ENCODE measurements at regions not wholly inside any gene's neighbourhood (a gene's known extent, or its start where the extent isn't known, plus 50 kb on each side); places are given as distances from the start of the nearest gene placed in this dataset.
"Not testable (repeated sequence)": the region's sequence is repeated elsewhere in the genome, so short reads cannot be mapped to it uniquely, and the experiment has no call there.

DNA sequence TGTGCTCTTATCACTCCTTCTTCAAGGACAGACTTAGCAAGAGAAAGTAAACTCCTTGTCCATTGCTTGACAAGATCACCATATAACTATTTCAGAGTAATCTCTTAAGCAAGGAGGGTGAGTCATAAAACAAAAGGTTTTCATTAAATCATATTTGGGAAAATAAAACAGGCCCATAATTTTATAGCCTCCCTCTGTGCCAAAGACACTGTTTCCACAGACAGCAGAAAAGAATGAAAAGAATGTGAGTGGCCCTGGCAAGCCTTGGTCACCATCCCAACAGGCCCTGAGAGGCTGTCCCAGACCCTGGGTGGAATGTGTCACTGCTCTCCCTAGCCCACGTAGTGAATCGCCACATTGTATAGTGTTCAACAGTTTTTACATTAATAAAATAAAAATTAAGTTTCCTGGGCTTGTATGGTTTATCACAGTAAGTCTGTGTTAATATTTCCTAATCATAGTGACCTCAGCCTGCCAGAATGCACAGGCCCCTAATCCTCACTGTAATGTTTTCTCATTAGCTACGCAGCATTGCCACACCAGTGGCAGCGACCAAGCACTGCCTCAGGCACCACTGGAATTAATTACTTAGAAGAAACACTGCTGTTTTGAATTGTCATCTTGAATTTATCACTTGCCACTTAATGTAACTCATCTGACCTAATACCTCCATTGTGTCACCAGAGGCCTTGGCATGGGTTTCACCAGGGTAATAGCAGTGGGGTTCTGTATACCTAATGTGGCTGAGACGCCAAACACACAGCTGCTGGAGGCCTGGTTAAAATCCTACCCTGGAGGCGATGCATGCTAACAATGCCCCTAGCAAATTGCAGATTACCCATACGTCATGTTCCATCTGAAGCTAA lies 401.9 kb downstream of the LNPK start:
- DNase-seq: peak; percentile 32 to 76

DNA sequence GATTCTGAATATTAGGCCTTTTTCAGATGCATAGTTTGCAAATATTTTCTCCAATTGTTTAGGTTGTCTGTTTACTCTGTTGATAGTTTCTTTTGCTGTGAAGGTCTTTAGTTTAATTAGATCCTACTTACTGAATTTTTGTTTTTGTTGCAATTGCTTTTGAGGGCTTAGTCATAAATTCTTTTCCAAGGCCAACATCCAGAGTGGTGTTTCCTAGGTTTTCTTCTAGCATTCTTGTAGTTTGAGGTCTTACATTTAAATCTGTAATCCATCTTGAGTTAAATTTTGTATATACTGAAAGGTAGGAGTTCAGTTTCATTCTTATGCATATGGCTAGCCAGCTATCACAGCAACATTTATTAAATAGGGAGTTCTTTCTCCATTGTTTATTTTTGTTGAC lies 404.8 kb downstream of the LNPK start:
- DNase-seq: no peak

DNA sequence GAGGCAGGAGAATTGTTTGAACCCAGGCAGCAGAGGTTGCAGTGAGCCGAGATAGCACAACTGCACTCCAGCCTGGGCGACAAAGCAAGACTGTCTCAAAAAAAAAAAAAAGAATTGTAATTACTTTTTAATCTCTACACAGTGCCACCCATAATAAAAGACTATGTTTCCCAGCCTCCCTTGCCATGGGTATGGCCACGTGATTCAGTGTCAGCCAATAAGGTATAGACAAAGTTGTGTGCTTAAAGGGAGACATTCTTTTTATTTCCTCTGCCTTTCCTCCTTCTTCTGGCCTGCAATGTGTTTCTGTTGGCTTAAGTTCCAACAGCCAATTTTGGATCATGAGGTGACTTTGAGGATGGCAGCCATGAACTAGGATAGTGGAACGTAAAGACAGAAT lies 406.9 kb downstream of the LNPK start:
- no peak for DNase-seq

DNA sequence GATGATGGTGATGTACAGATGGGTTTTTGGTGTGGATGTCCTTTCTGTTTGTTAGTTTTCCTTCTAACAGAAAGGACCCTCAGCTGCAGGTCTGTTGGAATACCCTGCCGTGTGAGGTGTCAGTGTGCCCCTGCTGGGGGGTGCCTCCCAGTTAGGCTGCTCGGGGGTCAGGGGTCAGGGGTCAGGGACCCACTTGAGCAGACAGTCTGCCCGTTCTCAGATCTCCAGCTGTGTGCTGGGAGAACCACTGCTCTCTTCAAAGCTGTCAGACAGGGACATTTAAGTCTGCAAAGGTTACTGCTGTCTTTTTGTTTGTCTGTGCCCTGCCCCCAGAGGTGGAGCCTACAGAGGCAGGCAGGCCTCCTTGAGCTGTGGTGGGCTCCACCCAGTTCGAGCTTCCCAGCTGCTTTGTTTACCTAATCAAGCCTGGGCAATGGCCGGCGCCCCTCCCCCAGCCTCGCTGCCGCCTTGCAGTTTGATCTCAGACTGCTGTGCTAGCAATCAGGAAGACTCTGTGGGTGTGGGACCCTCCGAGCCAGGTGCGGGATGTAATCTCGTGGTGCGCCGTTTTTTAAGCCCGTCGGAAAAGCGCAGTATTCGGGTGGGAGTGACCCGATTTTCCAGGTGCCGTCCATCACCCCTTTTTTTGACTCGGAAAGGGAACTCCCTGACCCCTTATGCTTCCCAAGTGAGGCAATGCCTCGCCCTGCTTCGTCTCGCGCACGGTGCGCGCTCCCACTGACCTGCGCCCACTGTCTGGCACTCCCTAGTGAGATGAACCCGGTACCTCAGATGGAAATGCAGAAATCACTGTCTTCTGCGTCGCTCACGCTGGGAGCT lies 408.2 kb downstream of the LNPK start:
- not testable (repeated sequence) for DNase-seq

DNA sequence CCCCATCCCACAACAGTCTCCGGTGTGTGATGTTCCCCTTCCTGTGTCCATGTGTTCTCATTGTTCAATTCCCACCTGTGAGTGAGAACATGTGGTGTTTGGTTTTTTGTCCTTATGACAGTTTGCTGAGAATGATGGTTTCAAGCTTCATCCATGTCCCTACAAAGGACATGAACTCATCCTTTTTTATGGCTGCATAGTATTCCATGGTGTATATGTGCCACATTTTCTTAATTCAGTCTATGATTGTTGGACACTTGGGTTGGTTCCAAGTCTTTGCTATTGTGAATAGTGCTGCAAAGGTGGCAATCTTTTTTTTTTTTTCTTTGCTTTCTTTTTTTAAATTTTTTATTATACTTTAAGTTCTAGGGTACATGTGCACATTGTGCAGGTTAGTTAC lies 406.7 kb upstream of the ATP5MC3 start:
- not testable (repeated sequence) for DNase-seq

DNA sequence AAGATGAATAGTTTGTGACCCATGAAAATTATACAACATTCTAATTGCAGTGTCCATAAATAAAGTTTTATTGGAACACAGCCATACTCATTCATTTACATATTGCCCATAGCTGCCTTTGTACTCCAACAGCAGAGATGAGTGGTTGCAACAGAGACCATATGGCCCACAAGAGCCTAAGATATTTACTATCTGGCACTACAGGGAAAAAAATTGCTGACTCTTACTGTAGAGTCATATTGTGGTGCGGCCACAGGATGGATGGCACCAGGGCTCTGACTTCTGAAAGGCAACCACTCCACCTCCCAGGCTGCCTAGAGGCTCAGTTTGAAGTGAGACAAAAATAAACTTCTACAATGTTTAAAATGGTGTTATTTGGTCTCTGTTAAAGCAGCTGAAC lies 404.0 kb upstream of the ATP5MC3 start:
- no peak for DNase-seq

DNA sequence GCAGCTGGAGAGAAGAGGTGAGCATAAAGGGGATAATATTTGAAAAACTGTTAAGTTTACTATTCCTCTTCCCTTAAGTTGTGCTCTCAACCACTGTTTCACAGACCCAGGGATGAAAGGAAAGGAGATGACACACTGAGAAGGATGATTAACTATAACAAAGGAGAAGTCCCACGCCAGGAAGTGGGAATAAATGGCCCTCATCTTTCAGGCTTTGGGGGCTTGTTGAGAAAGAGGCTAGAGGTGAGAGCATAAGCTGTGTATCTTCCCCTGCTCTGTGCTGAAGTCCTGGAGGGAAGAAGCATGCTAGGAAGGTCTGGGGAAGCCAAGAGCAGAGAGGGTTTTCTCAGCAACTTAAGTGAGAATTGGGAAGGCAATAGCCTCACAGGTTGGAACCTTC lies 399.1 kb upstream of the ATP5MC3 start:
- DNase-seq: no peak

DNA sequence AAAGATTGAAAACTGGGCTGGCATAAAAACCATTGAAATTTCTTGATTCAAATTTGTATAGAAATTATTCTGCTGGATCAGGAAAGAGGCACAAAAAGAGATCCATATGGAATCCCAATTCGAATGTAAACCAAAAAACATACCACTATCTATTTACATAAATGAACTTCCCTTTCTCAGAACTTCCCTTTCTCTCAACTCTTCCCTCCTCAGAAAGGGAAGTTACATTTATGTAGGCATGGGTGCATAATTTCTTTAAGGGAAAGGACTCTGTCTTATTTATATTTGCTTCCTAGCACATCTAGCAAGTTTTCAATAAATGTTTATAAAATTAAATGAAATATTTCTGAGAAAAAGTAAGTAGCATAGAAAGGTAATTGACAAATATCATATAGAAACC lies 398.1 kb upstream of the ATP5MC3 start:
- DNase-seq: no peak

DNA sequence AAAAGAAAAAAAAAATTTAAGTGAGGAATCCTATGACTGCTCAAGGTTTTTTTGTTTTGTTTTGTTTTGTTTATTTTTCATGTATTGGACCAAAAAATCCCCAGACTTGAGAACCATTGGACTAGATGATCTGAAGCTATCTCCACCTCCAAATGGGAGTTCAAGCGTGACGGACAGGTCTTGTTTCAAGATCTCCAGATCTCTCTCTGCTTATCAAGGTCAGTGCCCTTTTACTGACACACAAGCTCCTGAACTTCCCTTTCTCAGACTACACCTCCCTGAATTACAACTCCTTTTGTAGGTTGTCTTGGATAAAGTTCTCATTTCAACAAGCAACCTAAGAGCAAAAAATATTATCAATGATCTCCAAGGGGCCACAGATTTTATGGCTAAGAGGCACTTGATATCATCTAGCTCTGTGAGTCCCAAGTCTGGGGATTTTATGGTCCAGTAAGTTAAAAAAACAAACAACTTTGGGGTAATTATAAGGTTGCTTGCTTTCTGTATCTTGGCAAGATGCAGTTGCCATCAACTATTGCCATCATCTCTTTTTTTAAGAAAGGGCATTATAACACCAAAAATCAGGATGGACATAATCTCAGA lies 396.0 kb upstream of the ATP5MC3 start:
- DNase-seq: no peak

DNA sequence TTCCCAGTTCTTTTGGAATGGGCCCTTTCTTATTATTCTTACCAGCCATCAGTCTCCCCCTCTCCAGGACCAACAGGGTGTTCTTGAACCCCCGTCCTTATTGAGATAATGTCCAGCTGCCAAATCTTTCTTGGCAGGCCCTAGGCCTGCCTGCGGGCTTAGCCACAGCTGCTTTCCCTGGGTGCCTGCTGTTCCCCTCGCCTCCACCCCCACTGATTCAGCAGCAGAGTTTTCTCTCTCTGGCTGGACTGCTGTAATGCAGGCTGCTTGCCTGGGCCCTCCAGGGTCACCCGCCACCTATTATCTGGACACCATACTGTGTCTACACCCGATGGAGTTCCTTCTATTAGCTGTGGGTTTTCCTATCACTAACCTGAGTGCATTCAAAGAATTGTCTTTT lies 395.4 kb upstream of the ATP5MC3 start:
- no peak for DNase-seq

DNA sequence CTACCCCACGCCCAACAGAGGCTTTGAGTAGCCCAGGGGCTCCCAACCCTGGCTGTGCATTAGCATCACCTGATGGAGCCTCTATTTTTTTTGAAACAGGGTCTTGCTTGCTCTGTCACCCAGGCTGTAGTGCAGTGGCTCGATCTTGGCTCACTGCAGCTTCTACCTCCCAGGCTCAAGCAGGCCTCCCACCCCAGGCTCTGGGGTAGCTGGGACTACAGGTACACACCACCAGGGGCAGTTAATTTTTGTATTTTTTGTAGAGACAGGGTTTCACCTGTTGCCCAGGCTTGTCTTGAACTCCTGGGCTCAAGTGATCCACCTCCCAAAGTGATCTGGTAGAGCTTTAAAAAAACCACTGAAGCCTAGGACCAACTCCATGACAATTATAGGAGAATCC lies 394.8 kb upstream of the ATP5MC3 start:
- no peak for DNase-seq

DNA sequence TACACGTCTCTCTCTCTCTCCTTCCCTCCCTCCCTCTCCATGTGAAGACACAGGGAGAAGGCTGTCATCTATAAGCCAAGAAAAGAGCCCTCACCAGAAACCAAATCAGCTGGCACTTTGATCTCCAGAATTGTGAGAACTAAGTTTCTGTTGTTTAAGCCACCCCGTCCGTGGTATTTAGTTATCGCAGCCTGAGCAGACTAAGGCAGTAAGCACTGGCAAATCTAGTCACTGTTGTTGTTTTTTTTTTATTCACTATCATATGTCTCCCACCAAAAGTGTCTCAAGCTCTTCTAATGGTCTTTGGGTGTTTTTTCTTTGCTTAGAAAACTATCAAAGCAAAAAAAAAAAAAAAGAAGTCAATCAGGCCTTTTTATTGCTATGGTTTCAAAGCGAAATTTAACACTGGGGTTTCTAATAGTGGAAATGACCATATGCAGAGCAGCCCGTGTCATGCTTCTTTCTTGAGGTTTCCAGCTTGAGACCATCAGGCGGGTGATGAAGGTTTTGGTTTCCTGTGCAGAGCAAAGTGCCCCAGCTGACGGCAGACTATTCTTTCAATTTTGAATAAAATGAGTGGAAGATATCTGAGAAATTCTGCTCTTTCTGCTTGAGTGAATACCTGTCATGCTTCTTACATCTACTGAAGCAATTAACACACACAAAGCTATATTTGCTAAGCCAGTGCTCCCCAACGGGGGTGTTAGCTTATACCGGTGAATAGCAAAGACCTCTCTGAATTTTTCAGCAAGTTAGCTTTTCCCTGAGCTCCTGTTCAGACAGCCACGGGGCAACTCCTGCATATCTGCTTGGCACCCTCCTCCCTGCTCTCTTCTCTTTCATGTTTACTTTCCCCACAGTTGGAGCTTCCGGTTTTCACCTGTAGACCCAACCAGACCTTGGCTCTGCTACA lies 394.1 kb upstream of the ATP5MC3 start:
- peak; percentile 32 to 71 for DNase-seq

DNA sequence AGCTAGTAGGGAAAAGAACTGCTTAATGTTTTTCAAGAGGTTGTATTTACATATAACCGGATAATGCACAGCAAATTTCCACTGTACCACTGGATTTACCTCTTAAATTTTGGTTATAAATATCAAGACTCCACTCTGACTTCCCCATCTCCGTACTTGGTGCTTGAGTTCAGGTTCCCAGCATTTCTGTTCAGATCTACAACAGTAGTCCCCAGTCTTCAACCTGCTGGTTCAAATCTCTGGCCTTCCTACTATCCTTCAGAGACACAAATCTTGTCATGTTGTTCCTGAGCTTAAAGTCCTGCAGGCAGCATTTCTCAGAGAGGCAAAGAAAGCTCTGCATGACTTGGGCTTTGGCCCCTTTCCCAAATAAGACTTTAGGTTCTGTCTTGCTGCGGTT lies 392.6 kb upstream of the ATP5MC3 start:
- DNase-seq: no peak

DNA sequence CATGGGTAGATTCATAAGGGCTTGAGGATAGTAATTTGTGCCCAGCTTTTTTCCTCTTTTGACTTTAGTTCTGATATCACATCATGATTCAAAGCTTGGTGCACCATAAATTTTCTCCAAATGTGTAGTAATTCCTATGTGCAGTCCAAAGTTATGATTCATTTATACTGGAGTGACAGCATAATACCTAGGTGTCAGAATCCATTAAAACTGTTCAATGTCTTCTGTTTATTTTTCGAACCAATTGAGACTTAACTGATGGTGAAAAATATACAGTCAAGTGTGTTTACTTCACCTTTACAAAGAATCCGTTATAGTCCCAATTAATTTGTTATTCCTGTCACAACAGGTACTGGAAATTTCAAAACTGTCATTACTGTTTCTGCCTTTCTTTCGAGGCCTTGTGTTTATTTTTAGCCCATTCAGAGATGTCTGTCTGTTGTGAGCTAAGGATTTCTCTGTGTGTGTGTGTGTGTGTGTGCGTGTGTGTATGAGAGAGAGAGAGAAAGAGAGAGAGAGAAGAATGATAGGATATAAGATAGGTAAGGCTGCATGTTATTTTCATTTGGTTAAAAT lies 389.7 kb upstream of the ATP5MC3 start:
- peak in 1 of 2 experiments; percentile 56 for DNase-seq

DNA sequence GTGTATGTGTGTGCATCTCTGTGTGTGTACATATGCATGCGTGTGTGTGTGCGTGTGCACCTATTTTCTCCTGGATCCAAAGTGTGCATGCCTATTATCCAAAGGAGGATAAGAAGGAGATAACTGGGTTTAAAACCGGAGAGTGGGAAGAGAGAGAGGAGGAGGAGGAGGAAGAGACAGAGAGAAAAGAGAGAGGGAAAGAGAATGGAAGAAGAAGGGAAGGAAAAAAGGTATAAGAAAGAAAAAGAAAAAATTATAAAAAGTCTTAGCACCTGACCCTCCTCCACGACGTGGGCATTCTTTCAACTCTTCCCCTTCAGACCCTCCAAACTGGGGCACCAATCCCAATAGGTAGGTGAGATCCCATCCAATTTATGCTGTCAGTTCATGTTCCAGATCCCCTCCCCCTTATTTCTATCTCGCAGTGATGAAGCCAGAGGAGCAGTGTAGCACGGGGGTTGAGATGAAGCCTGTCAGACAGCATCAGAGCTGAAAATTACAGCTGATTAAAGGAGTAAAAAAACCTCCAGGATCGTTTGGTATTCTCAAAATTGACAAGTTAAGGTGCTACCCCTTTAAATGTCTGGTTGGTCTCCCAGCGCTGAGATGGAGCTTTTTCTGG lies 386.7 kb upstream of the ATP5MC3 start:
- no peak for DNase-seq

DNA sequence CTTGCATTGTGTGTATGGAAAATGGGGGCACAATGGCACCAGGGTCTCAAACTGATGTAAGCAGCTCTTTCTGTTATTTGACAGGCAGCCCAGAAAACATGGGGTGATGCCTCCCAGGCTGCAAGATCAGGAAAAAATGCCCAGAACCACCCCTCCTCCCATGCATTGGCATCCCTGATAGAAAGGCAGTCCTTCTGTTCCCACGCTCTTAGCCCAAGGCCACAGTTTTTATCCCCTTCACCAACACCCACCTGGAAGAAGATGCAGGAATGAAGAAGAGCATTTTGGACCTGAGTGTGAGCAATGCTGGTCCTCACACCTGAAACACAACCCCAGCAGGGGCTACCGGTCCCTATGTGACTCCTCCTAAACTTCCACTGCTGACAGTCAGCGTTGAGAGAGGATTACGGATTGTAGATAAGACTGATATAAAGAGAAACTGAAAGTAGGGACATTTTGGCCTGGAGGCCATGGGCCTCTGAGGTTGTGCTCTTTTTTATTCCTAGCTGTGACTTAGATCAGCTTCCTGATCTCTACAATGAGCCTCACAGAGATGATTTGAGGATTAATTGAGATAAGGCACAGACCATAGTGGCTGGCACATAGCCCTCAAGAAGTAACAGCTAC lies 386.0 kb upstream of the ATP5MC3 start:
- no peak for DNase-seq

DNA sequence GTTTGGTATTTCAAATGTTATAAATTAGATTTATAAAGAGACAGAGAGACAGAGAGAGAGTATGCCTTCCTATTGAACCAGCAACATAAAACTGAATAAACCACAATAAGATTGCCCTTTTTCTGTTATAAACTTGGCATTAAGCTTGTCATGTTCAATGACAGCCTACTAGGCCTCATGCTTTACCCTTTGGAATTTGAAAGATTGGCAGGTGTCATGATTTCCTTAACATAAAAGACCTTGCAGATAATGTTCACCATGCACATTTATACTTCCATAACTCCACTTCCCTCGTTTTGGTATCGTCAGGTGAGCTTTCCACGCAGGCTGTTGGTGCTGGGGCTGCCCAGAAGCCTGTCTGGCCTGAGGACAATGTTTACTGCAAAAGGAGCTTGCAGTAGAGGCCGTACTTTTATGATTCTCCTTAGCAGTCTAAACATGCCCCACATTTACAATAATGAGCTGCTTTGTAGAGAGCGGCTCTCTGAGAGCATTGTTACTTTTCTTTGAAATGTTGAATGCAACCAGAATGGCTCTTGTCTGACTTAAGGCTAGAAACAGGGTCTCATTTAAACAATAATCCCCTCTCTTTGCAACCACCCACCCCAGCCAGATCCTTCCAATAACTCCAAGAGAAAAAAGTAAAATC lies 379.1 kb upstream of the ATP5MC3 start:
- DNase-seq: no peak

DNA sequence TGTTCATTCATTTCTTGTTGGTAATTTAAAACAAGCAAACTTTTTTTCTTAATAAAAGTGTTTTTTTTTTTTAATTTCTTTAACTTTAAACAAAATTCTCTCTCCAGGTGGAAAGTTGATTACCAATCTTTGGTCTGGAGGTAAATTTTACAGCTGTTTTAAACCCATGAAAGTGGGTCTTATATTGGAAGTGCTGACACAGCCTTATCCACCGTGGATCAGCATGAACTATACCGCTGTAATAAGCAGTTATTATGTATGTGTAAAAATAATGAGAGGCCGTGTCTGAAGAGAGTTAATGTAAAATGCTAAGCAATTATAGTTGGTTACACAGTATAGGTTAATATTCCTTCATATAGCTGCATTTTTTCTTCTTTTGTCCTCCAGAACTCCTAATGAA lies 378.1 kb upstream of the ATP5MC3 start:
- no peak for DNase-seq

DNA sequence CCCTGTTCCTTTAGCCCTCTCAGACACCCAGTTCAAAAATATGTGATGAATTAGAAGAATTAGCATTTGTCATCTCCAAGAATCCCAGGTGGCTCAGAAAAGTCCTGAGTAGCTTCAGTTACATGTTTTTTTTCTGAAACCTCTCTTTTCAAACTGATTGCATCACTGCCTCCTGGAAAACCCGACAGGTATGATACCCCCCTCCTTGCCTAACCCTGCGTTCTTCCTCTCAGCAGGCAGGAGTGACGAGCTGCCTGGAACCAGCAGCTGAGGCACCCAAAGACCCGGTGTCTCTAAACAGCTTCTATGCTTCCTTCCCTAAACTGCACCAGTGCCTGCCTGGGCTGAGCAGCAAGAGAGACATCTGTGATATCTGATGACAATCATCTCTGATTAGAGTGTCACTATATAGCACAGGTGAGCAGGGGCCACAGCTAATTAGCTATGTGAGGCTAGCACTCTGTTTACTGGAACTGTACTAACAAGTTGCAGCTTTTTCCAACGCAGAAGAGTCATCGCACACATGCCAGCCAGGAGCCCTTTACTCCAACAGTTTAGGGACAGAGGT lies 376.4 kb upstream of the ATP5MC3 start:
- DNase-seq: peak in 1 of 2 experiments; percentile 5

DNA sequence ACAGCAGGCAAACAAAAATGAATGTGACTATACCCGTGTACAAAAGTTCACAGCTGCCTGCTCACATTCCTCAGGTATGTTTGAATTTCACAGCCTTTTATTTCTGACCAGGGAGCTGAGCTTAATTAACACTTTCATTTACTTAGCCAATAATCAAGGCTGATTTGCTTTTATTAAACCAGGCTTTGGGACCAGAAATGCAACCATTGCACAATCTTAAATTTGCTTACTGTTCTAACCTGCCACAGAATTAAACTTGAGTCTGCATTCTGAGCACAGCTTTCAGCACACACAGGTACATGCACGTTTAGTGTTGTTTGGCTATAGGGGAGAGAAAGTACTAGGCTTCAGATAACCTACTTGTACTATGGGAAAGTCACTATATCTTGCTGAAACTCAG lies 372.4 kb upstream of the ATP5MC3 start:
- DNase-seq: no peak
